ENCODE measurements at regions not wholly inside any gene's neighbourhood (a gene's known extent, or its start where the extent isn't known, plus 50 kb on each side); places are given as distances from the start of the nearest gene placed in this dataset.
A peak's percentile ranks its signal among the peaks of the same experiment; 100 is the strongest.

- DNase-seq (ENCODE audit: low read depth), result peak; percentile 82
- TF ChIP-seq, protein P1, sequence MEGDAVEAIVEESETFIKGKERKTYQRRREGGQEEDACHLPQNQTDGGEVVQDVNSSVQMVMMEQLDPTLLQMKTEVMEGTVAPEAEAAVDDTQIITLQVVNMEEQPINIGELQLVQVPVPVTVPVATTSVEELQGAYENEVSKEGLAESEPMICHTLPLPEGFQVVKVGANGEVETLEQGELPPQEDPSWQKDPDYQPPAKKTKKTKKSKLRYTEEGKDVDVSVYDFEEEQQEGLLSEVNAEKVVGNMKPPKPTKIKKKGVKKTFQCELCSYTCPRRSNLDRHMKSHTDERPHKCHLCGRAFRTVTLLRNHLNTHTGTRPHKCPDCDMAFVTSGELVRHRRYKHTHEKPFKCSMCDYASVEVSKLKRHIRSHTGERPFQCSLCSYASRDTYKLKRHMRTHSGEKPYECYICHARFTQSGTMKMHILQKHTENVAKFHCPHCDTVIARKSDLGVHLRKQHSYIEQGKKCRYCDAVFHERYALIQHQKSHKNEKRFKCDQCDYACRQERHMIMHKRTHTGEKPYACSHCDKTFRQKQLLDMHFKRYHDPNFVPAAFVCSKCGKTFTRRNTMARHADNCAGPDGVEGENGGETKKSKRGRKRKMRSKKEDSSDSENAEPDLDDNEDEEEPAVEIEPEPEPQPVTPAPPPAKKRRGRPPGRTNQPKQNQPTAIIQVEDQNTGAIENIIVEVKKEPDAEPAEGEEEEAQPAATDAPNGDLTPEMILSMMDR (IDR thresholded peaks at IDR 0.05; ENCODE audit: insufficient read depth, low read depth, low read length, missing control alignments), result no peak
- no peak overlapping the region for H3K4me3 ChIP-seq (ENCODE audit: low read length)
These were observed 85.6 kb upstream of the ETAA1 start for GRCh38 chr2:67311536-67311935.

GRCh38 chr2:67312871-67313270, 84.3 kb upstream of the ETAA1 start:
- TF ChIP-seq, protein P1 (IDR thresholded peaks at IDR 0.05; ENCODE audit: insufficient read depth, low read depth, low read length, missing control alignments), result no peak
- DNase-seq (ENCODE audit: low read depth), result no peak
- no peak overlapping the region for H3K4me3 ChIP-seq (ENCODE audit: low read length)

DNA sequence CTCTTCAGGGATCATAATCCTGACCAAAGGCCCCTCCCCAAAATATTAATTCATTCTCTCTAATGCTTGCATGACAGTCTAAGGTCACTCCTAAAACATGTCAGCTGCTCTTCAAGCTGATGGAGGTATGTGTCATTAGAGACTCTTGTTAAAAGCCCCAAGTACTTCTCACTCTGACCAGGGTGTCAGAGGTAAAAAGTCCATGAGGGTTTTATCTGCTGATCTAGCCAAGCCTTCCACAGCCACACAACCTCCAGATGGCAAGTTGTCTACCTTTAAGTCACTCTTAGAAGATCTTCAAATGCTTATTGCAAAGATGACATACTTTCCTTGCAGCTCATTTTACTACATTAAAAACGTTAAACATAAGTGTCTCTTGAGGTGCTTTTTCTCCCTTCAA, 83.6 kb upstream of the ETAA1 start:
- TF ChIP-seq, protein P1 (IDR thresholded peaks at IDR 0.05; ENCODE audit: insufficient read depth, low read depth, low read length, missing control alignments), result no peak
- DNase-seq (ENCODE audit: low read depth), result no peak
- H3K4me3 ChIP-seq (ENCODE audit: low read length), result no peak overlapping the region

- TF ChIP-seq, protein P1 (IDR thresholded peaks at IDR 0.05; ENCODE audit: insufficient read depth, low read depth, low read length, missing control alignments), result no peak
These were observed 79.1 kb upstream of the ETAA1 start for GRCh38 chr2:67318031-67318430.

GRCh38 chr2:67318563-67318962, 78.6 kb upstream of the ETAA1 start:
- no peak for DNase-seq (ENCODE audit: low read depth)
- TF ChIP-seq, protein P1 (IDR thresholded peaks at IDR 0.05; ENCODE audit: insufficient read depth, low read depth, low read length, missing control alignments), result no peak
- H3K4me3 ChIP-seq (ENCODE audit: low read length), result no peak overlapping the region

More at GRCh38 chr2:67318031-67318430, 79.1 kb upstream of the ETAA1 start:
- H3K4me3 ChIP-seq (ENCODE audit: low read length), result no peak overlapping the region
- DNase-seq (ENCODE audit: low read depth), result no peak

GRCh38 chr2:67318993-67319481, 78.1 kb upstream of the ETAA1 start:
- no peak overlapping the region for H3K4me3 ChIP-seq (ENCODE audit: low read length)
- TF ChIP-seq, protein P1 (IDR thresholded peaks at IDR 0.05; ENCODE audit: insufficient read depth, low read depth, low read length, missing control alignments), result no peak
- DNase-seq (ENCODE audit: low read depth), result no peak

DNA sequence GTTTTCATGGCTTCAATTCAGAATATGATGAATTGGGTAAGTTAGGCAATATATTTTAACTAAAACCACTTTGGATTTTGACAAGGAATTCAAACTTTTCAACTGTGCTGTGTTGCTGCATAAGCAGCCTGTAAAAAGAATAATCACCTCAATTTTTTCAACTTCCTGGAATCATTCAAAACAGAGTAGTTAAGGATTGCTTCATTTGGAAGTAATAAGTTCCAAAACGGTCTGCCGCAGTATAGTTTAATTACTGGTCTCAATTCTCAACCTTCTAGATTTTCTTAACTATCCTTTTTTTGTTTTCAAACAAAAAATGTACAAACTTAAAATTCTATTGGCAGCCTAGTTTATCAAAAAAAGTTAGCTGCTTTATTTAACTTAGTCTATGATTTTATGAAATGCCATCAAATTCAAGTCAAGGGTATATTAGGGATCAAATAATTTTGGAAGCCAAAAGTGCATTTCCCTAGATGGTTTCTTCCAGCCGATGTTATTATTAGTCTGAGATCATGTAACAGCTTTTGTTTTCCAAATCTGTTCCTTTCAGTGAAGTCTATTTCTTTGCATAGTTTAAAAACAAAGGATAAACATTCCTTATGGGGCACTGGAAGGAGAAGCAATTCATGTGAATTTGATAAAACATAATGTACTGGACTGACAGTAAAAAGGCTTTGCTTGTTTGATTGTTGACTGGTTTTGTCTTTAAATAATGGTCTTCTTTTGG, 76.1 kb upstream of the ETAA1 start:
- TF ChIP-seq, protein P1 (IDR thresholded peaks at IDR 0.05; ENCODE audit: insufficient read depth, low read depth, low read length, missing control alignments), result no peak

More for the DNA sequence above, 76.1 kb upstream of the ETAA1 start:
- DNase-seq (ENCODE audit: low read depth), result no peak
- H3K4me3 ChIP-seq (ENCODE audit: low read length), result no peak overlapping the region
